RWPE2 (cell line): ENCODE measurements at regions not wholly inside any gene's neighbourhood (a gene's known extent, or its start where the extent isn't known, plus 50 kb on each side); places are given as distances from the start of the nearest gene placed in this dataset.

ENCODE experiments used
- ATAC-seq: fragments of 200-7000 bp; cut with Tn5 transposase; 3 replicates; pipeline ENCODE4 v1.9.1; 2021; ENCODE audit warnings: low read depth
- DNase-seq: peaks from one replicate; pipeline ENCODE4 v3.0.0-alpha.2; 2020; ENCODE audit warnings: low spot score
- H3K27ac ChIP-seq: fragments of 450-650 bp; 2 replicates; pipeline ENCODE4 v1.5.1; 2017; ENCODE audit warnings: mild to moderate bottlenecking; ENCODE audit not compliant: poor library complexity, severe bottlenecking
- H3K27me3 ChIP-seq: fragments of 250-450 bp; sonication (Bioruptor Pico); 2 replicates; pipeline ENCODE4 v1.5.1; 2021; ENCODE audit warnings: mild to moderate bottlenecking, moderate library complexity; ENCODE audit not compliant: insufficient read depth, poor library complexity, severe bottlenecking
- H3K36me3 ChIP-seq: fragments of 250-450 bp; sonication (Bioruptor Pico); 2 replicates; pipeline ENCODE4 v1.5.1; 2020; ENCODE audit warnings: low read depth, mild to moderate bottlenecking, moderate library complexity
- H3K4me1 ChIP-seq: fragments of 250-450 bp; sonication (Bioruptor Pico); 2 replicates; pipeline ENCODE4 v1.5.1; 2021; ENCODE audit warnings: mild to moderate bottlenecking, moderate library complexity; ENCODE audit not compliant: insufficient read depth, poor library complexity, severe bottlenecking
- H3K4me3 ChIP-seq: fragments of 250-450 bp; sonication (Bioruptor Pico); 2 replicates; pipeline ENCODE4 v1.5.1; 2021; ENCODE audit warnings: mild to moderate bottlenecking, moderate library complexity; ENCODE audit not compliant: severe bottlenecking
- H3K9me3 ChIP-seq: fragments of 250-450 bp; sonication (Bioruptor Pico); 2 replicates; pipeline ENCODE4 v1.5.1; 2021; ENCODE audit warnings: mild to moderate bottlenecking, moderate library complexity; ENCODE audit not compliant: severe bottlenecking
- CTCF ChIP-seq: fragments of 450-650 bp; IDR thresholded peaks from one replicate; pipeline ENCODE4 v1.5.1; 2017; ENCODE audit warnings: mild to moderate bottlenecking, moderate library complexity; ENCODE audit not compliant: poor library complexity, severe bottlenecking

DNA sequence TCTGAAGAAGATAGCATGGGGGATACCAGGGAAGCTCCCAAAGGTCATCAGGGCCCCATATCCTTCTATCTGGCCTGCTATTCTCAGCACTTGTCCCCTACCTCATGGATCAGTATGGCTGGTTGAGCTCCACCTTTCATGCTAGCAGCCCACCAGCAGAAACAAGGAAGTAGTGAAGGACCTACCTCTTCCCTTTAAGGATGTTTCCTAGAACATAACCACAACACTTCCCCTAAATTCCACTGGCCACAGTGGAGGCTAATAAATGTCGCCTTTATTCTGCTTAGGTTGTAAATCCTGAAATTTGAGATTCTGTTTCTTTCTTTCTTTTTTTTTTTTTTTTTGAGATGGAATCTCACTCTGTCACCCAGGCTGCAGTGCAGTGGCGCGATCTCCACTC, 128.6 kb upstream of the PARP11 start:
- TF ChIP-seq CTCF, result no peak
- ATAC-seq, result no peak
- Histone ChIP-seq H3K27ac (peak overlapping the region; percentile 96), H3K4me3 (no peak overlapping the region), H3K9me3 (no peaks in the 10 kb centered on the region), H3K36me3 (no peaks in the 10 kb centered on the region; the same call in 1 of the 2 replicates), H3K4me1 (peaks cover 43% of the 10 kb centered on the region), H3K27me3 (no peaks in the 10 kb centered on the region)
- no peak for DNase-seq

DNA sequence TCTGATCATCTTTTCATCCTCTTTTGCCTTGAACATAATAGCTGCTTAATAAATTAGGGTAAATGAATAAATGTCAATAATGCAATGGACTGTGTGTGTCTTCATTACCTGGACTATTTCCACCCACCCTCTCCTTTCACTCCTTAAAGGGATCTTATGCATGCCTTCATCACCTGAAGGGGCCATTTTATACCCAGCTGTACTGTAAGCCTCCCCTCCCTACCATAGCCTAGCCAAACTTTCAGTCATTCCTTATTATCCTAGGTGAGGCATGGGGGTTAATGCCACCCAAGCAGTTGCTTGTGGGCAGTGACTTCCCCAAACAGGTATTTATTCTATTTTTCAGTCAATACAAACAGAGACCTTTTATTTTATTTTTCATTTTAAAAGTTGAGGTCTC, 127.8 kb upstream of the PARP11 start:
- Histone ChIP-seq H3K9me3 (no peaks in the 10 kb centered on the region), H3K4me3 (no peak overlapping the region), H3K27me3 (no peaks in the 10 kb centered on the region), H3K36me3 (no peaks in the 10 kb centered on the region; the same call in 1 of the 2 replicates), H3K4me1 (peaks cover 39% of the 10 kb centered on the region), H3K27ac (peak overlapping the region; percentile 96)
- no peak for TF ChIP-seq CTCF
- DNase-seq, result no peak
- ATAC-seq, result no peak

GRCh38 chr12:3999904-4000303, 126.7 kb upstream of the PARP11 start:
- ATAC-seq (no peak), DNase-seq (no peak)

GRCh38 chr12:3998968-3999792, 126.0 kb upstream of the PARP11 start:
- peak; percentile 91 for DNase-seq
- no peak for TF ChIP-seq CTCF
- H3K9me3 ChIP-seq, result no peaks in the 10 kb centered on the region
- no peaks in the 10 kb centered on the region for H3K27me3 ChIP-seq
- H3K4me3 ChIP-seq, result no peak overlapping the region
- peak; percentile 93 for ATAC-seq
- peak overlapping the region; percentile 96 for H3K27ac ChIP-seq
- no peaks in the 10 kb centered on the region for H3K36me3 ChIP-seq
- peaks cover 32% of the 10 kb centered on the region for H3K4me1 ChIP-seq

More at GRCh38 chr12:3999904-4000303, 126.7 kb upstream of the PARP11 start:
- Histone ChIP-seq H3K4me3 (no peak overlapping the region), H3K4me1 (peaks cover 32% of the 10 kb centered on the region), H3K27ac (peak overlapping the region; percentile 96), H3K27me3 (no peaks in the 10 kb centered on the region), H3K36me3 (no peaks in the 10 kb centered on the region), H3K9me3 (no peaks in the 10 kb centered on the region)
- TF ChIP-seq CTCF, result no peak

GRCh38 chr12:3998397-3998796, 125.2 kb upstream of the PARP11 start:
- Histone ChIP-seq H3K27ac (peak overlapping the region; percentile 96), H3K36me3 (no peaks in the 10 kb centered on the region), H3K4me1 (peaks cover 32% of the 10 kb centered on the region), H3K27me3 (no peaks in the 10 kb centered on the region), H3K9me3 (no peaks in the 10 kb centered on the region), H3K4me3 (no peak overlapping the region)
- TF ChIP-seq CTCF, result no peak
- ATAC-seq (no peak), DNase-seq (no peak)
